ENCODE measurements at regions not wholly inside any gene's neighbourhood (a gene's known extent, or its start where the extent isn't known, plus 50 kb on each side); places are given as distances from the start of the nearest gene placed in this dataset.

DNA sequence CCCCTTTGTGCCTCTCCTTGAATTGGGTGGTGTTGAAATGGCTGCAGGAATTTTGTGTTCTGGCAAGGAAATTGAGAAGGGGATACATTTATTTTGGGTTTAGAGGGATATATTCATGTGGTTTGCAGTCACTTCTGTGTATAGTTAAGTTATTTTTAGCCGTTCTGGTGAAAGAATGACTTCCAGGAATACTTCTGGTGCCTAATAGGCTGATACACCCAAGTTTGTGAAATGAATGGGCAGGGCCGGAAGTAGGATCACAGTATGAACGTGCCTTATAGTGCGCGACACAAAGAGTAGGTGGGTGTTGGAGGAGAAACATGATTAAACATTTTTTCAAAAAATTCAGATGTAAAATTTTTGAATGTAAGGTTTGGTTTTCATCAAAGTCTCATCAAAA is 168.6 kb upstream of the ATP5MC3 start:
- H3K9me1 ChIP-seq (replicated peaks; ENCODE audit: control insufficient read depth, extremely low read depth, insufficient read depth, low read length) = no peaks in the 10 kb centered on the region
- no peak overlapping the region for H3K4me2 ChIP-seq (ENCODE audit: insufficient read depth, low read length)
- no peak overlapping the region for H3K27ac ChIP-seq (ENCODE audit: insufficient read depth, low read depth, low read length)
- H3K79me2 ChIP-seq (ENCODE audit: control insufficient read depth, insufficient read depth, low read length) = no peaks in the 10 kb centered on the region
- H4K20me1 ChIP-seq (replicated peaks; ENCODE audit: control insufficient read depth, extremely low read depth, insufficient read depth, low read length) = no peaks in the 10 kb centered on the region
- H3K9ac ChIP-seq (replicated peaks; ENCODE audit: extremely low read depth, insufficient read depth, low read length) = no peak overlapping the region
- H2AFZ ChIP-seq (ENCODE audit: low read depth, low read length) = no peak overlapping the region
- no peak overlapping the region for H3K4me3 ChIP-seq (replicated peaks in 1 of 3; ENCODE audit: insufficient read depth in 1 of 3, low read depth in 1 of 3, low read length in 3 of 3)
- FAIRE-seq (no peak), DNase-seq (ENCODE audit: low read depth, low spot score) (no peak)
- no peaks in the 10 kb centered on the region for H3K36me3 ChIP-seq (ENCODE audit: control insufficient read depth in 2 of 2, extremely low read depth in 1 of 2, insufficient read depth in 2 of 2, low read length in 2 of 2)
- POLR2A ChIA-PET = no interaction called here
- intact Hi-C loops (cut with micrococcal nuclease) (no loop called here), dilution Hi-C loops (cut with MboI; ENCODE audit: extremely low pct_ligation_motif_present, low sequenced_read_pairs) (no loop called here)
- H3K27me3 ChIP-seq (ENCODE audit: control insufficient read depth in 2 of 2, insufficient read depth in 2 of 2, low read length in 2 of 2) = peaks cover 0 to 1% of the 10 kb centered on the region in 2 experiments
- TF ChIP-seq, protein P1, sequence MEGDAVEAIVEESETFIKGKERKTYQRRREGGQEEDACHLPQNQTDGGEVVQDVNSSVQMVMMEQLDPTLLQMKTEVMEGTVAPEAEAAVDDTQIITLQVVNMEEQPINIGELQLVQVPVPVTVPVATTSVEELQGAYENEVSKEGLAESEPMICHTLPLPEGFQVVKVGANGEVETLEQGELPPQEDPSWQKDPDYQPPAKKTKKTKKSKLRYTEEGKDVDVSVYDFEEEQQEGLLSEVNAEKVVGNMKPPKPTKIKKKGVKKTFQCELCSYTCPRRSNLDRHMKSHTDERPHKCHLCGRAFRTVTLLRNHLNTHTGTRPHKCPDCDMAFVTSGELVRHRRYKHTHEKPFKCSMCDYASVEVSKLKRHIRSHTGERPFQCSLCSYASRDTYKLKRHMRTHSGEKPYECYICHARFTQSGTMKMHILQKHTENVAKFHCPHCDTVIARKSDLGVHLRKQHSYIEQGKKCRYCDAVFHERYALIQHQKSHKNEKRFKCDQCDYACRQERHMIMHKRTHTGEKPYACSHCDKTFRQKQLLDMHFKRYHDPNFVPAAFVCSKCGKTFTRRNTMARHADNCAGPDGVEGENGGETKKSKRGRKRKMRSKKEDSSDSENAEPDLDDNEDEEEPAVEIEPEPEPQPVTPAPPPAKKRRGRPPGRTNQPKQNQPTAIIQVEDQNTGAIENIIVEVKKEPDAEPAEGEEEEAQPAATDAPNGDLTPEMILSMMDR (IDR thresholded peaks at IDR 0.05; ENCODE audit: extremely low read depth in 1 of 2, insufficient read depth in 1 of 2, low read depth in 1 of 2, low read length in 2 of 2) = no peak
- TF ChIP-seq MYC (IDR thresholded peaks at IDR 0.05; ENCODE audit: low read depth, low read length) = no peak
- no peak for TF ChIP-seq GATA2 (IDR thresholded peaks at IDR 0.05; ENCODE audit: insufficient read depth, insufficient read length, low read depth, low read length)
- TF ChIP-seq POLR2A (IDR thresholded peaks at IDR 0.05; ENCODE audit: low read depth, low read length) = no peak
- TF ChIP-seq, protein P2, sequence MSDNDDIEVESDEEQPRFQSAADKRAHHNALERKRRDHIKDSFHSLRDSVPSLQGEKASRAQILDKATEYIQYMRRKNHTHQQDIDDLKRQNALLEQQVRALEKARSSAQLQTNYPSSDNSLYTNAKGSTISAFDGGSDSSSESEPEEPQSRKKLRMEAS (IDR thresholded peaks at IDR 0.05; ENCODE audit: insufficient read depth, insufficient read length) = no peak
- H3K4me1 ChIP-seq (ENCODE audit: control insufficient read depth, extremely low read depth, insufficient read depth, low read length) = no peaks in the 10 kb centered on the region
- CTCF ChIA-PET = no interaction called here
- BruUV-seq (replicated peaks) = no TSS peak
- H3K9me3 ChIP-seq (replicated peaks; ENCODE audit: control insufficient read depth, insufficient read depth, low read length) = no peaks in the 10 kb centered on the region

DNA sequence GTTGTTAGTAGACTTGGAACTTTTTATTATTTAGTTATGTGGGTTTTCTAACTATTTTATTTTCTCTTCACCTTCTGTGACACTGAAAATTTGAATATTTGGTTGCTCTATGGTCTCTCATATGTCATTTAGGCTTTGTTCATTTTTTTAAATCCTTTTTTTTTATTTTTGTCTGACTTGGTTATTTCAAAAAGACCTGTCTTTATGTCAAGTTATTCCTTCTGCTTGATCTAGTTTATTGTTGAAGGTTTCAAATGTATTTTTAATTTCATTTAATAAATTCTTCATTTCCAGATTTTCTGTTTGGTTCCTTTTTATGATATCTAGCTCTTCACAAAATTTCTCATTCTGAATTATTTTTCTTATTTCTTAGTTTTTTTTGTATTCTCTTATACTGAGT is 160.6 kb upstream of the ATP5MC3 start:
- Histone ChIP-seq H2AFZ (ENCODE audit: low read depth, low read length) (no peak overlapping the region), H3K27me3 (ENCODE audit: control insufficient read depth in 2 of 2, insufficient read depth in 2 of 2, low read length in 2 of 2) (no peaks in the 10 kb centered on the region), H3K9me1 (replicated peaks; ENCODE audit: control insufficient read depth, extremely low read depth, insufficient read depth, low read length) (no peaks in the 10 kb centered on the region), H3K27ac (ENCODE audit: insufficient read depth, low read depth, low read length) (no peak overlapping the region), H4K20me1 (replicated peaks; ENCODE audit: control insufficient read depth, extremely low read depth, insufficient read depth, low read length) (no peaks in the 10 kb centered on the region), H3K4me1 (ENCODE audit: control insufficient read depth, extremely low read depth, insufficient read depth, low read length) (no peaks in the 10 kb centered on the region), H3K79me2 (ENCODE audit: control insufficient read depth, insufficient read depth, low read length) (no peaks in the 10 kb centered on the region), H3K4me3 (replicated peaks in 1 of 3; ENCODE audit: insufficient read depth in 1 of 3, low read depth in 1 of 3, low read length in 3 of 3) (no peak overlapping the region), H3K4me2 (ENCODE audit: insufficient read depth, low read length) (no peak overlapping the region), H3K36me3 (ENCODE audit: control insufficient read depth in 2 of 2, extremely low read depth in 1 of 2, insufficient read depth in 2 of 2, low read length in 2 of 2) (no peaks in the 10 kb centered on the region), H3K9me3 (replicated peaks; ENCODE audit: control insufficient read depth, insufficient read depth, low read length) (no peaks in the 10 kb centered on the region), H3K9ac (replicated peaks; ENCODE audit: extremely low read depth, insufficient read depth, low read length) (no peak overlapping the region)
- dilution Hi-C loops (cut with MboI; ENCODE audit: extremely low pct_ligation_motif_present, low sequenced_read_pairs) (no loop called here), intact Hi-C loops (cut with micrococcal nuclease) (no loop called here)
- DNase-seq (ENCODE audit: low read depth, low spot score) (no peak), FAIRE-seq (no peak)
- CTCF ChIA-PET = no interaction called here
- TF ChIP-seq, protein P2 (IDR thresholded peaks at IDR 0.05; ENCODE audit: insufficient read depth, insufficient read length) = no peak
- POLR2A ChIA-PET = no interaction called here
- BruUV-seq (replicated peaks) = no TSS peak

Measured in endothelial cell of umbilical vein (primary cell).